ENCODE measurements at regions not wholly inside any gene's neighbourhood (a gene's known extent, or its start where the extent isn't known, plus 50 kb on each side); places are given as distances from the start of the nearest gene placed in this dataset.

GRCh38 chr1:229170778-229171505, 100.0 kb upstream of the RAB4A start:
- TF ChIP-seq CTCF (IDR thresholded peaks at IDR 0.05; ENCODE audit: low read depth, low read length, missing input control), result no peak
- TF ChIP-seq, protein P1, sequence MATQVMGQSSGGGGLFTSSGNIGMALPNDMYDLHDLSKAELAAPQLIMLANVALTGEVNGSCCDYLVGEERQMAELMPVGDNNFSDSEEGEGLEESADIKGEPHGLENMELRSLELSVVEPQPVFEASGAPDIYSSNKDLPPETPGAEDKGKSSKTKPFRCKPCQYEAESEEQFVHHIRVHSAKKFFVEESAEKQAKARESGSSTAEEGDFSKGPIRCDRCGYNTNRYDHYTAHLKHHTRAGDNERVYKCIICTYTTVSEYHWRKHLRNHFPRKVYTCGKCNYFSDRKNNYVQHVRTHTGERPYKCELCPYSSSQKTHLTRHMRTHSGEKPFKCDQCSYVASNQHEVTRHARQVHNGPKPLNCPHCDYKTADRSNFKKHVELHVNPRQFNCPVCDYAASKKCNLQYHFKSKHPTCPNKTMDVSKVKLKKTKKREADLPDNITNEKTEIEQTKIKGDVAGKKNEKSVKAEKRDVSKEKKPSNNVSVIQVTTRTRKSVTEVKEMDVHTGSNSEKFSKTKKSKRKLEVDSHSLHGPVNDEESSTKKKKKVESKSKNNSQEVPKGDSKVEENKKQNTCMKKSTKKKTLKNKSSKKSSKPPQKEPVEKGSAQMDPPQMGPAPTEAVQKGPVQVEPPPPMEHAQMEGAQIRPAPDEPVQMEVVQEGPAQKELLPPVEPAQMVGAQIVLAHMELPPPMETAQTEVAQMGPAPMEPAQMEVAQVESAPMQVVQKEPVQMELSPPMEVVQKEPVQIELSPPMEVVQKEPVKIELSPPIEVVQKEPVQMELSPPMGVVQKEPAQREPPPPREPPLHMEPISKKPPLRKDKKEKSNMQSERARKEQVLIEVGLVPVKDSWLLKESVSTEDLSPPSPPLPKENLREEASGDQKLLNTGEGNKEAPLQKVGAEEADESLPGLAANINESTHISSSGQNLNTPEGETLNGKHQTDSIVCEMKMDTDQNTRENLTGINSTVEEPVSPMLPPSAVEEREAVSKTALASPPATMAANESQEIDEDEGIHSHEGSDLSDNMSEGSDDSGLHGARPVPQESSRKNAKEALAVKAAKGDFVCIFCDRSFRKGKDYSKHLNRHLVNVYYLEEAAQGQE (IDR thresholded peaks at IDR 0.05), result no peak
- TF ChIP-seq YY1 (IDR thresholded peaks at IDR 0.05), result no peak
- TF ChIP-seq, protein P2, sequence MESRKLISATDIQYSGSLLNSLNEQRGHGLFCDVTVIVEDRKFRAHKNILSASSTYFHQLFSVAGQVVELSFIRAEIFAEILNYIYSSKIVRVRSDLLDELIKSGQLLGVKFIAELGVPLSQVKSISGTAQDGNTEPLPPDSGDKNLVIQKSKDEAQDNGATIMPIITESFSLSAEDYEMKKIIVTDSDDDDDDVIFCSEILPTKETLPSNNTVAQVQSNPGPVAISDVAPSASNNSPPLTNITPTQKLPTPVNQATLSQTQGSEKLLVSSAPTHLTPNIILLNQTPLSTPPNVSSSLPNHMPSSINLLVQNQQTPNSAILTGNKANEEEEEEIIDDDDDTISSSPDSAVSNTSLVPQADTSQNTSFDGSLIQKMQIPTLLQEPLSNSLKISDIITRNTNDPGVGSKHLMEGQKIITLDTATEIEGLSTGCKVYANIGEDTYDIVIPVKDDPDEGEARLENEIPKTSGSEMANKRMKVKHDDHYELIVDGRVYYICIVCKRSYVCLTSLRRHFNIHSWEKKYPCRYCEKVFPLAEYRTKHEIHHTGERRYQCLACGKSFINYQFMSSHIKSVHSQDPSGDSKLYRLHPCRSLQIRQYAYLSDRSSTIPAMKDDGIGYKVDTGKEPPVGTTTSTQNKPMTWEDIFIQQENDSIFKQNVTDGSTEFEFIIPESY (IDR thresholded peaks at IDR 0.05), result no peak

Measured in liver (tissue), 2 donors.